ENCODE measurements at regions not wholly inside any gene's neighbourhood (a gene's known extent, or its start where the extent isn't known, plus 50 kb on each side); places are given as distances from the start of the nearest gene placed in this dataset.

- TF ChIP-seq CTCF (IDR thresholded peaks at IDR 0.05; ENCODE audit: poor library complexity) (no peak), EZH2phosphoT487 (IDR thresholded peaks at IDR 0.05; ENCODE audit: low read depth, severe bottlenecking, unreplicated experiment) (no peak), EZH2 (IDR thresholded peaks at IDR 0.05; ENCODE audit: borderline replicate concordance) (no peak)
Measured at GRCh38 chr16:87027056-87027616, 290.1 kb downstream of the C16orf95 start.

All from hepatocyte (in vitro differentiated cells).